Upper lobe of right lung (tissue), 1 donor: ENCODE measurements at regions not wholly inside any gene's neighbourhood (a gene's known extent, or its start where the extent isn't known, plus 50 kb on each side); places are given as distances from the start of the nearest gene placed in this dataset.

Experiments
- ATAC-seq: fragments of 200-7000 bp; cut with Tn5 transposase; one replicate; pipeline ENCODE4 v1.9.1; 2020; ENCODE audit warnings: mild to moderate bottlenecking, moderate library complexity
- DNase-seq: peaks from one replicate; pipeline ENCODE4 v3.0.0-alpha.2; 2020
- H3K27ac ChIP-seq: fragments of 200-600 bp; one replicate; pipeline ENCODE4 v1.8.0; 2022
- H3K27me3 ChIP-seq: fragments of 200-600 bp; one replicate; pipeline ENCODE4 v1.8.0; 2022; ENCODE audit warnings: mild to moderate bottlenecking
- H3K36me3 ChIP-seq: fragments of 200-600 bp; one replicate; pipeline ENCODE4 v1.8.0; 2022
- H3K4me1 ChIP-seq: fragments of 200-600 bp; one replicate; pipeline ENCODE4 v1.8.0; 2022
- H3K4me3 ChIP-seq: fragments of 200-600 bp; one replicate; pipeline ENCODE4 v1.8.0; 2022; ENCODE audit warnings: mild to moderate bottlenecking
- H3K9me3 ChIP-seq: fragments of 200-600 bp; one replicate; pipeline ENCODE4 v1.8.0; 2022
- CTCF ChIP-seq: fragments of 200-600 bp; IDR thresholded peaks from one replicate; pipeline ENCODE4 v1.8.0; 2022; ENCODE audit warnings: antibody characterized with exemption
- intact Hi-C: fragments of 100-400 bp; cut with DNase I; formaldehyde crosslinking; loops from one replicate; pipeline ENCODE4 v1.11.0; 2022
- donor health status: DM: no; HTN: yes; CAD: no; lungs with severe emphysema.

DNA sequence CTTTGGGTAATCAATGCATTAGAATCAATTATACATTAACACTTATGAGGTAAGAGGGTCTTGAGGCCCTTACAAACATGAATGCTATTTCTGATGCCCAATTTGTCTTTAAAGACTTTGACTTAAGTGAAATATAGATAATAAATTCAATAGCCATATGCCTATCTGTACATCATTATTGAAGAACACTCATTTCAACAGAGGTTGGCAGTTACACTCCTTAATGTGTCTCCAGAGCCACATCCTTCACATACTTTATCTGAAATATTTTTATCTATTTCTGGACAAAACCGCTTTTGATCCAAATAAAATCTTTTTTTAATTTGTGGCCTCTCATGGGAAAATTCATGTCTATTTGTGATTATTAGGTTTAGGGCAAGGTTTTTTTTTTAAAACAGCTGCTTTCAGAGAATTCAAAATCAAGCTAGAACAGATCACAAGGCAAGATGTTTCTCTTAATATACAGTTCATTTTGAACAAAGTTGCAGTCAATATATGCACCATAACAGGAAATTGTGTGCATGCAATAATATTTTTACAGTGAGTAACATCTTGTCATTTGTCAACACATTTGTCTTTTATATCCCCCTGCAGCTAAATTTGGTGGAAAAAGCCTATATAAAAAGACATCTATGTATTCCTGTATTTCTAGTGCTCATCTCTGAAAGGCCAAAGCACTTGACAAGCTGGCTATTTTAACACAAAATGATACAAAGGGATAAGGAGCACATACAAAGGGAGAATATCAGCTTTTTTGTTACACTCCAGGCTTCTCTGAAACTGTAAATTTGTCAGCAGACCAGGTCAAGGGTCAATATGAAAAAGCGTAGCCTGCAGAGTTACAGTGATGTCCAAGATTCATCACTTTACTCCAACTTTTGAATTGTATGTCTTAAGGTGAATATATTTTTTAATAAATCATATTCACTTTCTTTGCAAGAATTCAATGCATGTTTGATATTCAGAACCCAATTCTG, 146.2 kb upstream of the DPH6 start:
- no peaks in the 10 kb centered on the region for H3K27me3 ChIP-seq
- no peak for ATAC-seq
- no peak for TF ChIP-seq CTCF
- H3K4me3 ChIP-seq, result no peak overlapping the region
- intact Hi-C loops, result no loop called here
- no peaks in the 10 kb centered on the region for H3K36me3 ChIP-seq
- DNase-seq, result no peak
- H3K9me3 ChIP-seq, result no peaks in the 10 kb centered on the region
- peak overlapping the region; percentile 73 for H3K27ac ChIP-seq
- peaks cover 19% of the 10 kb centered on the region for H3K4me1 ChIP-seq

- intact Hi-C loops, result no loop called here
- Histone ChIP-seq H3K4me3 (no peak overlapping the region), H3K27ac (no peak overlapping the region), H3K4me1 (peaks cover 28% of the 10 kb centered on the region), H3K9me3 (no peaks in the 10 kb centered on the region), H3K27me3 (no peaks in the 10 kb centered on the region), H3K36me3 (no peaks in the 10 kb centered on the region)
- TF ChIP-seq CTCF, result no peak
- no peak for ATAC-seq
- DNase-seq, result no peak
Observed at GRCh38 chr15:35693286-35693685, 147.3 kb upstream of the DPH6 start.

- Histone ChIP-seq H3K27me3 (no peaks in the 10 kb centered on the region), H3K4me1 (peaks cover 34% of the 10 kb centered on the region), H3K27ac (no peak overlapping the region), H3K36me3 (no peaks in the 10 kb centered on the region), H3K4me3 (no peak overlapping the region), H3K9me3 (no peaks in the 10 kb centered on the region)
- no peak for TF ChIP-seq CTCF
- DNase-seq (no peak), ATAC-seq (no peak)
- intact Hi-C loops, result no loop called here
Observed at GRCh38 chr15:35693886-35694285, 147.9 kb upstream of the DPH6 start.

DNA sequence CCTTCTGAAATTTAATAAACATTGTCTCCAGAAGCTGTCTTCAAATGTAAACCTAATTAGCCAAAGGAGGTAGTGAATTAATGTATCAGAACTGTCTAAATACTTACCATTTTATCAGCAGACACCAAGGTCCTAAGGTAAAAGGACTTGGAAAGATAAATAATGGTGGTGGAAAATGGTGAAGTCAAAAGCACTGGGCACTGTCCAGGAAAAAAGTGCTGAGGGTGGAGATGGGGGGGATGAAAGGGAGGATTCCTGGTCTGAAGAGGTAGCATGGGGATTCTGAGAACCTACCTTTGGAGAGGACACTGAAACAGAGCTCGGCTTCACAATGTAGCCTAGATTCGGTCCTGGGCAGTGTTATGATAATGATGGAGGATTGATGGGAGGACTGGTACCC, 149.0 kb upstream of the DPH6 start:
- Histone ChIP-seq H3K4me3 (no peak overlapping the region), H3K9me3 (no peaks in the 10 kb centered on the region), H3K36me3 (no peaks in the 10 kb centered on the region), H3K27ac (no peak overlapping the region), H3K4me1 (peaks cover 34% of the 10 kb centered on the region), H3K27me3 (no peaks in the 10 kb centered on the region)
- TF ChIP-seq CTCF, result no peak
- ATAC-seq, result no peak
- intact Hi-C loops, result no loop called here
- no peak for DNase-seq

DNA sequence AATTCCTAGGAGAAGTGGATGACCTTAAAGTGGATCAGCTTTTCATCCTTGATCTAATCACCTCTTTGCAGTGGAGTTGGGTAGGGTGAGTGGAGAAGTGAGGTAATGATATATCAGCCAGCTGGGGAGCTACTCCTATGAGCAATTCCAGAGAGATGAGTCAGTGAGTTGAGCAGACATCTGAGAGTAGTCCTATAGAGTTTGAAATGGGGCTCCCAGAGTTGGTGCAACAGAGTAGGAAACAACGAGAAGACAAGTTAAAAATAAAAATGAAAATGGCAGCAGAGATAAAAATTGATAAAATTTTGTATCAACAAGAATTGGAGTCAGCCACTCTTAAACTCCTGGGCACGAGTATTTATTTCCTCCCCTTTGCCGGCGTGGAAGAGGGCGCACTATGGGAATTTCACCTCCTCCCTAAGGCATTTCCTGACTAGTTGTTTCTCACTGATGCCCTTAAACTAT, 150.8 kb upstream of the DPH6 start:
- Histone ChIP-seq H3K27ac (peak overlapping the region; percentile 48), H3K27me3 (no peaks in the 10 kb centered on the region), H3K4me3 (no peak overlapping the region), H3K36me3 (no peaks in the 10 kb centered on the region), H3K4me1 (peaks cover 24% of the 10 kb centered on the region), H3K9me3 (no peaks in the 10 kb centered on the region)
- ATAC-seq, result peak; percentile 43
- no peak for DNase-seq
- intact Hi-C loops, result no loop called here
- TF ChIP-seq CTCF, result no peak
